Renal cortical epithelial cell (primary cell): ENCODE measurements at regions not wholly inside any gene's neighbourhood (a gene's known extent, or its start where the extent isn't known, plus 50 kb on each side); places are given as distances from the start of the nearest gene placed in this dataset.
"Not testable (repeated sequence)": the region's sequence is repeated elsewhere in the genome, so short reads cannot be mapped to it uniquely, and the experiment has no call there.

Experiments
- DNase-seq: peaks from one replicate; pipeline ENCODE4 v3.0.0-alpha.2; 2011; ENCODE audit warnings: low read depth

DNA sequence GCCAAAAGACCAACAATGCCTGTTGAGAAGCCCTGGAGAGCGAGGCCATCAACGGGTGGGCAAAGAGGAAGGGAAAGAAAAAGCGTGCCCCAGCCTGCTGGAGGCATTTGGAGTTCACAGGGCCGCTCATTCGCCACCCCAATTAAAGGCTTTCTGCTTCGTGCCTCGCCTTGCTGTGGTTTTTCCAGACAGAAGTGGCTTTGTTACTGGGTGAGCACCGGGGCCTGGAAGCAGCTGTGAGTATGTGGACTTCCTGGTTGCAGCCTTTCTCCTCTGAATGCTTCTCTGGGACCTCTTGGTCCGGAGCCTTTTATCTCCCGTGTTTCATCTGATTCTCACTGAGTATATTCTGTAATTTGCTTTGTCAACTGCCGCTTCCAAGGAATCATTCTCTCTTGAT lies 118.1 kb upstream of the EGR2 start:
- DNase-seq, result no peak

DNA sequence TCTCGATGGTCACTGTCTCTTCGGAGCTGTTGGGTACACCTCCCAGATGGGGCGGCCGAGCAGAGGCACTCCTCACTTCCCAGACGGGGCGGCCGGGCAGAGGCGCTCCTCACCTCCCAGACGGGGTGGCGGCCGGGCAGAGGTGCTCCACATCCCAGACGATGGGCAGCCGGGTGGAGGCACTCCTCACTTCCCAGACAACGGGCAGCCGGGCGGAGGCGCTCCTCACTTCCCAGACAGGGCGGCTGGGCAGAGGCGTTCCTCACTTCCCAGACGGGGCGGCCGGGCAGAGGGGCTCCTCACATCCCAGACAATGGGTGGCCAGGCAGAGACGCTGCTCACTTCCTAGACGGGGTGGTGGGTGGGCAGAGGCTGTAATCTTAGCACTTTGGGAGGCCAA lies 112.6 kb upstream of the EGR2 start:
- DNase-seq, result not testable (repeated sequence)

DNA sequence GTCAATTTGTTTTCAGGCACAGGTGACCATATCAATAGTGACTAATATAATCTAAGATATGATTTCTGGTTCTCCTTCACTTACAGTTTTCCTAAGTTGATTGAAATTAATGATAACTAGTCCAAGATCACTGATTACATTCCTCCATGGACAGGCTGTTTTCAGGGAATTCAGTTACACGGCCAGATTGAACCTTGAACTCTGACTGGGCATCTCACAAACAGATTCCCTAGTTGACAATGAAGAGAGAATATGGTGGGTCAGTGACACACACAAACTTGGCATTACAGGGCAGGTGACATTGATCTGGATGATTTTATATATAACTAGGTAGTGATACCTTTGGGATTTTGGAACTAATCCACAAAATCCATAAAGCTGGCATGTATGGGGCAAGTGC lies 110.2 kb upstream of the EGR2 start:
- no peak for DNase-seq

GRCh38 chr10:62924344-62924748 lies 108.2 kb upstream of the EGR2 start:
- no peak for DNase-seq

DNA sequence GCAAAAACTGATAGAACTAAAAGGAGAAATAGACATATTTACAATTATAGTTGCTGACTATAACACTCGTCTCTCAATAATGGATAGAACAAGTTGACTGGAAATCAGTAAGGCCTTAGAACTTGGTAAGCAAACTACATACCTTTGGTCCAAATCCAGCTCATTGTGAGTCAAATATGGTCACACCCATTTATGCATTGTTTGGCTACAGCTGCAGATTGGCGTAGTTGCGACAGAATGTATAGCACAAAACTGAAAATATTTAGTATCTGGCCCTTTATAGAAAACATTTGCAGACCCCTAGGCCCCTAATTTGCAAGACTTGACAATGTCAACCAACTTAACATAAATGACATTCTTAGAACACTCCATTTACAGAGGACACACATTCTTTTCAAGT lies 103.6 kb upstream of the EGR2 start:
- DNase-seq, result no peak

- no peak for DNase-seq
Observed at GRCh38 chr10:62917475-62918238, 101.5 kb upstream of the EGR2 start.

GRCh38 chr10:62916141-62916603 lies 100.0 kb upstream of the EGR2 start:
- DNase-seq, result peak; percentile 62

GRCh38 chr10:62915158-62915557 lies 99.0 kb upstream of the EGR2 start:
- no peak for DNase-seq

GRCh38 chr10:62912086-62912485 lies 95.9 kb upstream of the EGR2 start:
- DNase-seq, result no peak

DNA sequence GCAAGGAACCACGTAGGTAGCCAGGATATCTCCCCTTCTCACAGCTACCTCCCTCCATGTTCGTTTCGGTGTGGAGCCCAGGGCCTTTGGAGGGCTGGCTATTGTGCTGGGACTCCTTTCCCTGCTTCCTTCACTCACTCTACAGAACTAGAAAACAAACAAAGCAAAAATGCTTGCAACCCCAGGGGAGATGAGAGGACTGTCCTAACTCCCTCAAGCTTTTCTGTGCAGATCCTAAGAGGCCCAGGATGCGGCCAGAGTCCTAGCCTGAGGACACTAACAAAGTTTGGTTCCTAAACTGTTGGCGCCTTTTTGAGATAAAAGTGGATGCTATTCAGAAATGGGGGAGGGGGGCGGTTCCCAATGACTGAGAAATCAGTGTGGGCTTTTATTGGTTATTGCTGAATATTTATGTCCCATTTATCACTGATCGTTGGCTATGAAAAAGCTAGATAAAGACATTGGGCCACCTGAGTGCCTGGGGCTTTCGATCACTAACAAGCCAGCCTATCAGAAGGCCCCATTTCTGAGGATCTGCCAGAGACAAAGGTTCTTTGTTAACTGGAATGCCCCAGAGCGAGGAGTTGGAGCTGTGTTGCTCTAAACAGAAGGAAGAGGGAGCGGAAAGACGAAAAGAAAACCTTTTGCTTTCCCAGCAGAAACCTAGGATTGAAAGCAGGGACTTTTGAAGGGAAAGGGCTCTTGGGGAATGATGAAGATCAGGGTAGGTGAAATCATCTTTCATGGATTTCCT lies 95.2 kb upstream of the EGR2 start:
- DNase-seq, result no peak

DNA sequence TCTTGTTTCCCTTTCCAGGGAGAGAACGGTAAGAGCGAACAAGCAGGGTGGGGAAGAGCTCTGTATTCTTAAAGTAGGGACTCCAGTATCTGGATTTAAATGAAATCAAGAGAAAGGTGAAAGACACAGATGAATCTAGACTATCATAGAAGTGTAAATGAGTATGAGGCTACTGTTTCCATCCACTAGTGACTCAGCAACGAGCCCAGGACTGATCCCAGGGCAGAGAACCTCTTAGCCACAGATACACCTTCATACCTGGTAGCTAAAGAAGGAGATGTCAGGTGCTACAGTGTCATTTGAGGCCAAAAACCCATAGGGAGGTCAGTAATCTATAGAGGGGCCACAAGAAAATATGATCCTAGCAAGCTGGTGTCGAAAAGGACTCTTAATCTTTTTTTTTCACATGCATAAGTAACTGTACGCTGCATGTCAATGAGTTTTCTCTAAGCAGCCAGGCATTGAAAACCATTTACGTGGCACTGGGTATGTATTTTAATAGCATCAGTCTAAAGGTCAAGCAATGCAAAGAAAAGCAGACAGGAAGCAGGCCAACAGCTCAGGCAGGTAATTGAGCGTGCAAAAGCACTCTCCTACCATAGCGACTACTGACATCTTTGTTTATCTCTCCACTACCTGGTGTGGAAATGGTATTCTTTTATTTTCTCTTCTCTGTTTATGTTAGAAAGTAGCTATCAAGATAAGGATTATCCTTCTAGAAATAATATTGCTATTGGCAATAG lies 91.5 kb upstream of the EGR2 start:
- DNase-seq, result no peak

DNA sequence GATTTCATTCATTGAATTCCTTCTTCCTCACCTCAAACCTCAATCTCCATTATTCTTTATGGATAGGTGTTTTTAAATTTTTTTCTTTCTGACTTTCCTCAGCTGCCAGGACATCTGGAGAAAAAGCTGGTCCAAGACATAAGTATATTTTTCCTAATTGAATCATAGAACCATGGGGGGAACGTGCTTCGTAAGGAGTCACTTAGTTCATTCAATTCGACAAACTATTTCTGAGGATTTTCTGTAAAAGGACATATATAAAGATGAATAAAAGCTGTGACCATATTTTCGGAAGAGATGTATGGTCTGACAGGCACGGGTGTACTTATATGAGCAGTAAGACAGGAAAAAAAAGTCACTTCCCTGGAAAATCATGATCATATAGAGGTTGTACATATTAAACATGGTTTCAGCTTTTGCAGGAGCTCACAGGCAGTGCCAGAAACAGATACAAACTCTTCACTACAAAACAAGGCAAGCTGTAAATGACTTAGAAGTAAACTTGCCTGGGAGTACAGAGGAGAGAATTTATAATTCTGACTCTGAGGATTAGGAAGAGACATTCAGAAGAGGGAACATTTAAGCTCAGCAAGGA lies 88.2 kb upstream of the EGR2 start:
- DNase-seq, result no peak

DNA sequence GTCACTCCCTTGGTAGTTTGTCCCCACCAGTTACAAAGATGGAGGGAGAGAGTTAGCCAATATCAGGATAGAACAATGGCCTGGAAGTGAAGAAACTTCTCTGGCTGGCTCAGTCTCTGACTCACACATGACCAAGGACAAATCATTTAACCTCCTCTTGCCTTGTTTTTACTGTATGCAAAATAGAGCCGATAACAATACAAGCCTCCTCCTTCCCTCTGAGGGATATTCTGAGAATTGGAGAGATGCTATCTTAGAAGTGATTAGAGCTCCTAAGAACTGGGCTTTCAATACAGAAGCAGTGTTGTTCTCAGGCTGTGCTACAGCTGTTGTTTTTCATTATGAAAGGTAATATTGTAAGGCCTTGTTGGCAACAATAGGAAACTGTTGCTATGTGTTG lies 87.7 kb upstream of the EGR2 start:
- peak; percentile 45 for DNase-seq

DNA sequence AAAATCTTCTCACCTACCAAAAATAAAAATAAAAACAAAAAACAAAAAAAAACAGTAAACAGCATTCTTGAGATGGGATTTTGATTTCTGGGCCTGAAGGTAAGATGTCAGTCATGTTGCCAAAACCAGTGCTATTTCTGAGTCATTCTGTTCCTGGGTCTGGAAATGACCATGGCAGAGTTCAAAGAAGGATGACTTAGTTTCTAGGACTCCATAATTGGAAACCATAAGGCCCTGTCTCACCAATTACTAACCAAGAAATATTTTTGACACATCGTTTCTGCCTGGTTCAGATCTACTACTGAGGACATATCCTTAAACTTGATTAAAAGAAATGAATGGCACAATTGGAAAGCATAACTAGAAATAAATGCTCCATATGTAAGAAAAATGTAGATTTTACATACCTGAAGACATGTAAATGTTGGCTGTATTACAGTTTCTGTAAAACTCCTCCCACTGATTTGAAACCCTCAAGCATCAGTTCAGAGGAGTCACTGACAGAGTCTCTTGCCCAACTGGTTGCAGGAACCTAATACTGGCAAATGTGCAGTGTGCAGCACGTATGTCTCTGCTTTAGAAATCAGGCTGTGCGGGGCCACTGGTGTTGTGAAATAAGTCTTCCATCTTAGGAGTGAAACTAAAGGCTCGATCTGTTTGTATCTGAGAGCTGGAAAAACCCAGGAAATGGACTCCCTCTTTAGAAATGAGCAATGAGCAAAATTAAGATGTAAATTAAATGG lies 84.8 kb upstream of the EGR2 start:
- no peak for DNase-seq

DNA sequence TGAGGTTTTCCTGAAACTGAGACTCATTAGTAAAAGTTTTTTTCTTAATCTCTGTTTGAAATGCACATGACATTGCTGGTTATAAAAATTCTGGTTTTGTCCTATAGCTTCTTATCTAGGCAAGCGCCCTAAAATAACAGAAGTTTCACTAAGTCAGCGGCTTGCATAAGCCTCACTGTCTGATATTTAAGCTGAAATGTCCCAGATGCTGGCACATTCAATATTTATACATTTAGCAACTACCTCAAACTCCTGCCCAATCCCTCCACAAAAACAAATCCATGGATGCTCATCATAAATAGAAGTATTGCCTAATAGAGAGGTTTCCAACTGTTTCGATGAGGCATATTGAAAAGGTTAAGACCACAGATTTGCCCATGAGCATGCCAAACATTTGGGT lies 83.1 kb upstream of the EGR2 start:
- DNase-seq, result no peak

DNA sequence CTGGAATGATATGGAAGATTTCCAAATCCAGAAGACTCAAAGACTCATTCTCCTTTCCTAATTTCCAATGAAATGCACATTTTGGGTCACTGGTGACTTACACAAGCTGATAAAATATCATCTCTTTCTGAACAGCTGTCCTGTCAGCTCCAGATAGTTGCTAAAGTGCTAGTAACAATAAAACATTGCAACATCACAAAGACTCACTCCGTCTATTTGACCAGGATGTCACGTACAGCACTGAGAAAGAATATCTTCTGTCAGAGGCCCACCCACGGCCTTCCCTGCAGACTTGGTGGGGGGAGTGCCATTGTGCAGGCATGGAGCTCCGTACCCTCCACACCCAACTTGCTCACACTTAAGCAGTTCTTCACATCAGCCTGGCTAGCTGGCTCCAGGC lies 78.9 kb upstream of the EGR2 start:
- DNase-seq, result no peak

- DNase-seq, result peak; percentile 13
Observed at GRCh38 chr10:62894156-62894555, 78.0 kb upstream of the EGR2 start.

DNA sequence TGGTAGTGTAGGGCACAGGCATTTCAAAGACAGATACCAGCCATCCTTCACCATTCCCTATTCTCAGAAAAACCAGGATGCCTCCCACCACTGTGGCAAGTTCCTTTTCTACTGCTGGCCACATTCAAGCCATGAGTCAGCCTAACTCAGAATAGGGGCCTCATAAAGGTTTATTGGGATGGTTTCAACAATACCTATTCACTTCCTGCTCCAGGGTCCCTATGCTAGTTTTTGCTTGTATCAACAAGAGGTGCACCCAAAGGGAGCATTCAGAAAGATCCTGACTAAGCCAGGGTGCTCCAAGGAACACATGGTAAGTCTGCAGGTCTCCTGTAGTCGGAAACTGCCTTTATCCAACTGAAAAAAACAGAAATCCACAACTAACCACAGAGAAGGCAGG lies 76.9 kb upstream of the EGR2 start:
- no peak for DNase-seq

- DNase-seq, result no peak
Observed at GRCh38 chr10:62890395-62890794, 74.2 kb upstream of the EGR2 start.

- DNase-seq, result no peak
Observed at GRCh38 chr10:62887642-62888041, 71.5 kb upstream of the EGR2 start.

GRCh38 chr10:62885684-62886461 lies 69.7 kb upstream of the EGR2 start:
- DNase-seq, result peak; percentile 20
